Skeletal muscle tissue (tissue), 3 donors: ENCODE measurements at regions not wholly inside any gene's neighbourhood (a gene's known extent, or its start where the extent isn't known, plus 50 kb on each side); places are given as distances from the start of the nearest gene placed in this dataset.
"Not testable (repeated sequence)": the region's sequence is repeated elsewhere in the genome, so short reads cannot be mapped to it uniquely, and the experiment has no call there.

Experiments used
- H3K27ac ChIP-seq: one replicate; pipeline ENCODE4 v1.7.0; 2013; ENCODE audit warnings: mild to moderate bottlenecking, low read depth, low read length, inconsistent platforms
- H3K27me3 ChIP-seq, 3 donors: one replicate each; pipeline ENCODE4 v1.7.0; 2013; ENCODE audit warnings: low read length in 3 of 3; ENCODE audit not compliant: control insufficient read depth in 3 of 3, insufficient read depth in 3 of 3
- H3K36me3 ChIP-seq, 3 donors: one replicate each; pipeline ENCODE4 v1.7.0; 2013; ENCODE audit warnings: low read length in 3 of 3; ENCODE audit not compliant: control insufficient read depth in 3 of 3, insufficient read depth in 3 of 3
- H3K4me1 ChIP-seq, 3 donors: one replicate each; pipeline ENCODE4 v1.7.0; 2013; ENCODE audit warnings: low read length in 3 of 3, mild to moderate bottlenecking in 3 of 3; ENCODE audit not compliant: control insufficient read depth in 3 of 3, insufficient read depth in 3 of 3
- H3K4me3 ChIP-seq, 3 donors: one replicate each; pipeline ENCODE4 v1.7.0; 2013; ENCODE audit warnings: low read length in 3 of 3
- H3K9ac ChIP-seq, 3 donors: one replicate each; pipeline ENCODE4 v1.7.0; 2013; ENCODE audit warnings: low read length in 3 of 3, mild to moderate bottlenecking in 3 of 3, moderate library complexity in 2 of 3, low read depth in 1 of 3
- H3K9me3 ChIP-seq, 3 donors: one replicate each; pipeline ENCODE4 v1.7.0; 2013; ENCODE audit warnings: low read length in 3 of 3; ENCODE audit not compliant: control insufficient read depth in 3 of 3
- donor health status: Osteomylitis.

- H3K4me3 ChIP-seq: no peak overlapping the region
- H3K27me3 ChIP-seq: no peaks in the 10 kb centered on the region
- no peaks in the 10 kb centered on the region for H3K36me3 ChIP-seq
- no peak overlapping the region for H3K27ac ChIP-seq
- peaks cover 0 to 2% (median 0%) of the 10 kb centered on the region in 3 donors for H3K9me3 ChIP-seq
- H3K4me1 ChIP-seq: no peaks in the 10 kb centered on the region
- no peak overlapping the region for H3K9ac ChIP-seq
These were observed 126.0 kb downstream of the CAPZA3 start for GRCh38 chr12:18863769-18864500.

GRCh38 chr12:18864900-18865561 lies 127.1 kb downstream of the CAPZA3 start:
- Histone ChIP-seq H3K36me3 (no peaks in the 10 kb centered on the region), H3K9ac (no peak overlapping the region), H3K27ac (no peak overlapping the region), H3K27me3 (no peaks in the 10 kb centered on the region), H3K4me3 (no peak overlapping the region), H3K4me1 (no peaks in the 10 kb centered on the region), H3K9me3 (peaks cover 0 to 2% (median 0%) of the 10 kb centered on the region in 3 donors)

GRCh38 chr12:18868717-18869116 lies 130.8 kb downstream of the CAPZA3 start:
- no peaks in the 10 kb centered on the region for H3K36me3 ChIP-seq
- H3K27ac ChIP-seq: no peak overlapping the region
- no peaks in the 10 kb centered on the region for H3K9me3 ChIP-seq
- H3K27me3 ChIP-seq: no peaks in the 10 kb centered on the region
- H3K4me3 ChIP-seq: no peak overlapping the region
- H3K9ac ChIP-seq: no peak overlapping the region
- H3K4me1 ChIP-seq: no peaks in the 10 kb centered on the region

GRCh38 chr12:18872770-18873169 lies 134.9 kb downstream of the CAPZA3 start:
- no peaks in the 10 kb centered on the region for H3K9me3 ChIP-seq
- no peaks in the 10 kb centered on the region for H3K27me3 ChIP-seq

GRCh38 chr12:18878676-18879180 lies 140.8 kb downstream of the CAPZA3 start:
- no peak overlapping the region for H3K27ac ChIP-seq
- no peaks in the 10 kb centered on the region for H3K27me3 ChIP-seq
- no peaks in the 10 kb centered on the region for H3K9me3 ChIP-seq
- H3K4me3 ChIP-seq: no peak overlapping the region
- no peaks in the 10 kb centered on the region for H3K36me3 ChIP-seq
- no peaks in the 10 kb centered on the region for H3K4me1 ChIP-seq
- H3K9ac ChIP-seq: no peak overlapping the region

More at GRCh38 chr12:18872770-18873169, 134.9 kb downstream of the CAPZA3 start:
- Histone ChIP-seq H3K4me3 (no peak overlapping the region), H3K9ac (no peak overlapping the region), H3K27ac (no peak overlapping the region), H3K36me3 (no peaks in the 10 kb centered on the region), H3K4me1 (no peaks in the 10 kb centered on the region)

- Histone ChIP-seq H3K27ac (no peak overlapping the region), H3K27me3 (no peaks in the 10 kb centered on the region), H3K9me3 (no peaks in the 10 kb centered on the region), H3K36me3 (no peaks in the 10 kb centered on the region), H3K9ac (no peak overlapping the region), H3K4me1 (no peaks in the 10 kb centered on the region), H3K4me3 (no peak overlapping the region)
These were observed 144.8 kb downstream of the CAPZA3 start for GRCh38 chr12:18882690-18883089.

- Histone ChIP-seq H3K27ac (no peak overlapping the region), H3K36me3 (no peaks in the 10 kb centered on the region), H3K4me3 (no peak overlapping the region), H3K9ac (no peak overlapping the region), H3K9me3 (no peaks in the 10 kb centered on the region), H3K27me3 (no peaks in the 10 kb centered on the region), H3K4me1 (no peaks in the 10 kb centered on the region)
These were observed 149.0 kb downstream of the CAPZA3 start for GRCh38 chr12:18886962-18887361.

- H3K27ac ChIP-seq: no peak overlapping the region
- no peak overlapping the region for H3K9ac ChIP-seq
- H3K36me3 ChIP-seq: no peaks in the 10 kb centered on the region
- H3K4me3 ChIP-seq: no peak overlapping the region
- no peaks in the 10 kb centered on the region for H3K9me3 ChIP-seq
- no peaks in the 10 kb centered on the region for H3K27me3 ChIP-seq
- no peaks in the 10 kb centered on the region for H3K4me1 ChIP-seq
These were observed 149.4 kb downstream of the CAPZA3 start for GRCh38 chr12:18887368-18887767.

GRCh38 chr12:18888047-18888446 lies 150.1 kb downstream of the CAPZA3 start:
- Histone ChIP-seq H3K9me3 (no peaks in the 10 kb centered on the region), H3K4me1 (no peaks in the 10 kb centered on the region), H3K27me3 (no peaks in the 10 kb centered on the region), H3K9ac (no peak overlapping the region), H3K4me3 (no peak overlapping the region), H3K36me3 (no peaks in the 10 kb centered on the region), H3K27ac (no peak overlapping the region)

GRCh38 chr12:18890621-18891020 lies 152.7 kb downstream of the CAPZA3 start:
- not testable (repeated sequence) for H3K9ac ChIP-seq, H3K4me1 ChIP-seq, H3K9me3 ChIP-seq, H3K27me3 ChIP-seq, H3K27ac ChIP-seq, H3K36me3 ChIP-seq, H3K4me3 ChIP-seq
